Hepatocyte (in vitro differentiated cells): ENCODE measurements at regions not wholly inside any gene's neighbourhood (a gene's known extent, or its start where the extent isn't known, plus 50 kb on each side); places are given as distances from the start of the nearest gene placed in this dataset.
A peak's percentile ranks its signal among the peaks of the same experiment; 100 is the strongest.

Source experiments
- DNase-seq: peaks from one replicate; pipeline ENCODE4 v3.0.0-alpha.2; 2016; ENCODE audit warnings: low spot score
- H2AFZ ChIP-seq: fragments of 200-600 bp; sonication (generic); 2 replicates; pipeline ENCODE4 v1.6.0; 2016; ENCODE audit warnings: antibody characterized with exemption, mild to moderate bottlenecking
- H3K27ac ChIP-seq: fragments of 200-600 bp; sonication (generic); 2 replicates; pipeline ENCODE4 v1.5.1; 2016; ENCODE audit warnings: mild to moderate bottlenecking
- H3K27me3 ChIP-seq: fragments of 200-600 bp; sonication (generic); 2 replicates; pipeline ENCODE4 v1.6.1; 2016
- H3K36me3 ChIP-seq: fragments of 200-600 bp; sonication (generic); replicated peaks from 2 replicates; pipeline ENCODE4 v1.5.1; 2016; ENCODE audit warnings: low read depth; ENCODE audit not compliant: insufficient read depth
- H3K4me1 ChIP-seq: fragments of 200-600 bp; sonication (generic); 2 replicates; pipeline ENCODE4 v1.5.1; 2016; ENCODE audit warnings: mild to moderate bottlenecking, moderate library complexity; ENCODE audit not compliant: insufficient read depth
- H3K4me2 ChIP-seq: fragments of 200-600 bp; sonication (generic); 2 replicates; pipeline ENCODE4 v1.6.0; 2016
- H3K4me3 ChIP-seq: fragments of 200-600 bp; sonication (generic); 2 replicates; pipeline ENCODE4 v1.5.1; 2016; ENCODE audit warnings: mild to moderate bottlenecking
- H3K79me2 ChIP-seq: fragments of 200-600 bp; sonication (generic); 2 replicates; pipeline ENCODE4 v1.6.0; 2017; ENCODE audit warnings: mild to moderate bottlenecking
- H3K9me2 ChIP-seq: fragments of 200-600 bp; sonication (generic); replicated peaks from 2 replicates; pipeline ENCODE4 v1.6.0; 2017; ENCODE audit warnings: mild to moderate bottlenecking; ENCODE audit not compliant: insufficient read depth
- H3K9me3 ChIP-seq: fragments of 200-600 bp; sonication (generic); 2 replicates; pipeline ENCODE4 v1.5.1; 2016; ENCODE audit warnings: low read depth, mild to moderate bottlenecking
- H4K20me1 ChIP-seq: fragments of 200-600 bp; sonication (generic); 2 replicates; pipeline ENCODE4 v1.6.0; 2016; ENCODE audit warnings: mild to moderate bottlenecking; ENCODE audit not compliant: insufficient read depth, poor library complexity, severe bottlenecking
- CTCF ChIP-seq: fragments of 200-600 bp; sonication (generic); IDR thresholded peaks from 2 replicates; pipeline ENCODE4 v1.5.1; 2016; ENCODE audit warnings: antibody characterized with exemption, mild to moderate bottlenecking; ENCODE audit not compliant: poor library complexity
- EZH2 ChIP-seq: fragments of 200-600 bp; sonication (generic); IDR thresholded peaks from 2 replicates; pipeline ENCODE4 v1.6.1; 2016; ENCODE audit warnings: antibody characterized with exemption, mild to moderate bottlenecking, borderline replicate concordance
- EZH2phosphoT487 ChIP-seq: fragments of 200-600 bp; sonication (generic); IDR thresholded peaks from one replicate; pipeline ENCODE4 v1.6.1; 2018; ENCODE audit warnings: antibody characterized with exemption, mild to moderate bottlenecking, low read depth, moderate library complexity; ENCODE audit not compliant: unreplicated experiment, severe bottlenecking
- WGBS: methylation state at CpG from one replicate; pipeline ENCODE4 v1.1.6; 2016; ENCODE audit warnings: low lambda C conversion rate; ENCODE audit errors: missing lambda C conversion rate; 5-methylcytosine and 5-hydroxymethylcytosine counted together

GRCh38 chr14:58826845-58827686 lies 189.3 kb downstream of the DACT1 start:
- Histone ChIP-seq H3K27me3 (no peaks in the 10 kb centered on the region), H3K4me3 (no peak overlapping the region), H3K9me3 (no peaks in the 10 kb centered on the region), H3K79me2 (no peaks in the 10 kb centered on the region), H3K4me2 (no peak overlapping the region), H3K4me1 (peaks cover 5% of the 10 kb centered on the region), H3K27ac (no peak overlapping the region), H4K20me1 (no peaks in the 10 kb centered on the region), H3K36me3 (no peaks in the 10 kb centered on the region), H3K9me2 (no peaks in the 10 kb centered on the region), H2AFZ (no peak overlapping the region)
- TF ChIP-seq EZH2 (no peak), CTCF (peak; percentile 29)
- 89% methylated on average over 9 of the region's 9 CpGs for WGBS
- no peak for DNase-seq

GRCh38 chr14:58828298-58828697 lies 190.5 kb downstream of the DACT1 start:
- Histone ChIP-seq H3K4me1 (peaks cover 5% of the 10 kb centered on the region), H3K9me3 (no peaks in the 10 kb centered on the region), H3K4me2 (no peak overlapping the region), H3K27me3 (no peaks in the 10 kb centered on the region), H3K9me2 (no peaks in the 10 kb centered on the region), H4K20me1 (no peaks in the 10 kb centered on the region), H3K79me2 (no peaks in the 10 kb centered on the region), H3K36me3 (no peaks in the 10 kb centered on the region), H2AFZ (no peak overlapping the region), H3K27ac (no peak overlapping the region), H3K4me3 (no peak overlapping the region)
- 97% methylated on average over 15 of the region's 15 CpGs for WGBS
- no peak for TF ChIP-seq EZH2phosphoT487
- TF ChIP-seq EZH2 = no peak
- TF ChIP-seq CTCF = no peak
- no peak for DNase-seq

- Histone ChIP-seq H3K27me3 (no peaks in the 10 kb centered on the region), H3K4me3 (no peak overlapping the region), H3K36me3 (no peaks in the 10 kb centered on the region), H3K4me2 (peak overlapping the region; percentile 41), H4K20me1 (no peaks in the 10 kb centered on the region), H3K27ac (peak overlapping the region; percentile 16), H3K4me1 (peaks cover 5% of the 10 kb centered on the region), H2AFZ (no peak overlapping the region), H3K79me2 (no peaks in the 10 kb centered on the region), H3K9me2 (no peaks in the 10 kb centered on the region), H3K9me3 (no peaks in the 10 kb centered on the region)
- DNase-seq = peak; percentile 62
- no peak for TF ChIP-seq EZH2
- TF ChIP-seq CTCF = no peak
- TF ChIP-seq EZH2phosphoT487 = no peak
- 31% methylated on average over 3 of the region's 3 CpGs for WGBS
Measured at GRCh38 chr14:58829594-58829993, 191.8 kb downstream of the DACT1 start.
